GM12873 (cell line): ENCODE measurements at regions not wholly inside any gene's neighbourhood (a gene's known extent, or its start where the extent isn't known, plus 50 kb on each side); places are given as distances from the start of the nearest gene placed in this dataset.

Experiments
- CTCF ChIP-seq: IDR thresholded peaks from 2 replicates; pipeline ENCODE4 v1.5.1; 2012; ENCODE audit warnings: low read depth, mild to moderate bottlenecking, moderate library complexity, low read length, control low read depth; ENCODE audit not compliant: insufficient read depth; ENCODE audit errors: missing control alignments

DNA sequence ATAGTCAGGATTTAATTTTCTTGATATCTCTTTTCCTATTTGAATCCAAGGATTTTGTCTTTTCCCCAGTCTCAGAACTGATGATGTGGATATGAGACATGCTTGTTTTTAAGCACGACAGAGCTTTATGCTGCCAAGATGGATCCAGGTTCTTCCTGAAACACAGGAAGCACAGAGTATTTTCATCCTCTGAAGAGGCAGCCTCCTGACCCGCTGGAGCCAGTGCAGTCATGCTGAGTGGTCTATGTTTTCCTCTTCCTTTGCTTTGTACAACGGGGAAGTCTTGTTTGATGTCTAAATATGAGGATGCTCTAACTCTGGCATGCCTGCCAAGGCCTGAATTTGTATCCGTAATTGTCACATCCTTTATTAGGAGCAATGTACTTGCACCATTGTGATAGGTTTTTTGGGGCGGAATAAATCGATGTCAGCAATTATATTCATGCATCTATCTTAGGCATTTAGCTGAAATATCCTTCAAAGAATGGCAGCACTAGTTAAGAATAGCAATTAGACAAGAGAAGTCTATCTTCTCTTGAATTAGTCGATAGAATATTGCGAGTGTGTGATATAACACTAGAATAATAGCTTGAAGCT is 407.1 kb upstream of the JAG1 start:
- no peak for TF ChIP-seq CTCF

DNA sequence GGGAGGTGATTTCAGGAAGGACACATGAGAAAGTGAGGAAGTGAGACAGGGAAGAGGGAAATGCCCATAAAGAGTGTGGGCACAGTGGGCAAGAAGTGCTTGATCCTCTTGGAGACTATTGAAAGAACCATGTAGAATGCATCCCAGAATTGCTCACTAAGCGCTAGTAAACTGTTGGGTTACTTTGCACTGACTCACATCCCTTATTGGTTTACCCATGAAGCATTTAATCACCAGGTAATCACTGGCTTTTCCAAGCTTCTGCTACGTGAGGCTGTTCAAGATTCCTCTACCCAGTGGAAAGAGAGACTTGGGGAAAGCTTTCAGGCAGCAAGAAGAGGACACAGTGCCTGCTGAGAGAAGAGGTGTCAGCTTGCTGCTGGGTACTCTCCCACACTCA is 410.0 kb upstream of the JAG1 start:
- no peak for TF ChIP-seq CTCF

DNA sequence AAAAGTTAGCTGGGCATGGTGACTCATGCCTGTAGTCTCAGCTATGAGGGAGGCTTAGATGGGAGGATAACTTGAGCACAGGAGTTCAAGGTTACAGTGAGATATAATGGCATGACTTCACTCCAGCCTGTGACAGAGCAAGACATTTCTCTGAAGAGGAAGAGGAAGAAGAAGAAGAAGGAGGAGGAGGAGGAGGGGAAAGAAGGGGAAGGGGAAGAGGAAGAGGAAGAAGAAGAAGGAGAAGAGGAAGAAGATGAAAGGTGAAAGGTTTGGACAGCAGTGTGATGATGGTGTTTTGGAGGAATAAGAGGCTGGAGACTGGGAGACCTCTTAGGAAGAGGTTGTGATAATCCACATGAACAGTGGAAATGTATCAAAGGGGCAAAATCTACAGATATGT is 410.7 kb upstream of the JAG1 start:
- TF ChIP-seq CTCF = no peak

- no peak for TF ChIP-seq CTCF
Measured at GRCh38 chr20:11086970-11087369, 413.2 kb upstream of the JAG1 start.

DNA sequence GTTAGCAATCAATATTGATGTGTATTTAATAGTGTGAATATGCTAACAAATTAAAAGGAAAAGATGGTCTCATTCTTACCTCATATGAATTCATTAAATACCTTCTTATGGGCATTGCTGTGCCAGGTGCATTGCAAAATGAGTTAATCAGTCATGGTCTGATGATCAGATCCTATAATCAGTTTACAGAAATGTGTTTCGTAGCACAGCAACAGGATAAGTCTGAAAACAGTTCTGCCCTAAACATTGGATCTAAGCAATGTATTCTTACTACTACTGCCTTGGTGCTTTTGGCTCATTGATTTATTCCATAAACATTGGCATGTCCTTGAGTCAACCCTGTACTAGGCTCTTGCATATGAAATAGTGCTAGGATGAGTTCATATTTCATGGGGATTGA is 417.0 kb upstream of the JAG1 start:
- no peak for TF ChIP-seq CTCF

GRCh38 chr20:11091511-11091910 is 417.7 kb upstream of the JAG1 start:
- no peak for TF ChIP-seq CTCF

DNA sequence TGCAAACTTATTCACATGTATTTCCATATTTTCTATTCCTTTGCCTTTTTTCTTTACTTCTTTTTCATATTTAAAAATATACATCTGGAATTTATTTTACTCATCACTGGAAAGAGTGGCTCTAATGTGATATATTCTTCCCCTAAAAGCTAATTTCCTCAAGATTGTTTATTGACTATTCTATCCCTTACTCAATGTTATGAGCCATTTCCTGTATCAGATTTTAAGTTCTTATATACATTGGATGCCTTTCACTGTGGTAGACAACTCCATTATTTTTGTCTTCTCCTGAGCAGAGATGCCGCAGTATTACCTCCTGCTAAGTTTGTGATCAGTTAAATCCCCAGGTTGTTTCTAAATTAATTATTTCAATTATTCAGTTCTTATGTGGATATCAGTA is 418.4 kb upstream of the JAG1 start:
- TF ChIP-seq CTCF = no peak
